C1 segment of cervical spinal cord (tissue), 14 donors: ENCODE measurements at regions not wholly inside any gene's neighbourhood (a gene's known extent, or its start where the extent isn't known, plus 50 kb on each side); places are given as distances from the start of the nearest gene placed in this dataset.

Experiments used
- DNase-seq, 14 donors: peaks; one replicate each; lab custom pipeline; 2025; lab: John Stamatoyannopoulos, UW

DNA sequence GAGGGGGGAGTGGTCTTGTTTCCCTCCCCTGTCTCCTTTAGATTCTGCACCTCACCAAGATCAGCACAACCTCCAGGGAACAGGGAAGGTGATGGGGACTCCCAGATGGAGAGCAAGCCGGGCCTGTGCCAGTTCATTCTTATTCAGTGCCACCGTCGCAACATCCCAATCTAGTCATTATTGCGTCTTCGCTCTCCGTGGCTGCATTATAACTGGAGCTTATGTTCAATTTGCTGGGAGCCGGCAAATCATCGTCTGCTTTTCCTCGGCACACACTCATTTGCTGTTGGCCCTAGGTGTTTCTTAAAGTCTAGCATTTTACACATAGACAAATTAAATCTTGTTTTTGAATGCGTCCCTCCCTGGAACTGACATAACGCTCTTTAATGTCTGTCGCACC lies 1269.7 kb downstream of the BRD1 start:
- no peak for DNase-seq

DNA sequence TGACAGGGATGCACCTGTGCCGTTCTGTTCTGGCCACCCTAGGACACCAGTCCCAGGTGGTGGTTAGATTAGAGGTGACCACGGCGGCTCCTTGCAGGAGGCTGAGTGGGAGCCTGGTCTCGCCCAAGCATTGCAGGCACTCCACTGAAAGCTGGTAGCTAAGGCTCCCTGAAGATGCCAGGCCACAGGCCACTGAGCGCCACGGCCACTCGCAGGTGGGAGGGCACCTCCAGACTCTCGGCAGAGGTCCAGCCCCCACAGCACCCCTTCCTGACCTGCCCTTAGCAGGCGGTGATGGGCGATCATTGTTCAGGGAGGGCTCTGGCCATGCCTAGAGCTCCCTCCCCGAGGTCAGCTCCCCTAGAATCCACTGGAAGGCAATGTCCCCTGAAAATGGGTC lies 1270.2 kb downstream of the BRD1 start:
- no peak for DNase-seq

DNA sequence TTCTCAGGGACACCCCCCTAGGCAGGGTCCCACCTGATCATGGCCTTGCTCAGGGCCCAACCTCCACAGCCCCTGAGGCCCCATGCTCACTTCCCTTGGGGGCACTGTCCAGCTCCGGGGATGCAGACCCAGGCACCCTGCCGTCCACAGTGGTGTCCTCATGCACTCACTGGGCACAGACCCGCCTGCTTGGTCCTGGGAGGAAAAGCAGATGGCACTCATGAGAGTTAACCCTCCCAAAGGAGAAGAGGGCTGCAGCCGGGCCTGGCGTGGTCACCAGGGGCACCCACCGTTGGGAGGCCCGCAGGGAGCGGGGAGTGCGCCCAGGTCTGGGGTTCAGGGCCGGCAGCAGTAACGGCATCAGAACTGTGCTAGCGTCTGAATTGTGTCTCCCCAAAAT lies 1270.9 kb downstream of the BRD1 start:
- no peak for DNase-seq

DNA sequence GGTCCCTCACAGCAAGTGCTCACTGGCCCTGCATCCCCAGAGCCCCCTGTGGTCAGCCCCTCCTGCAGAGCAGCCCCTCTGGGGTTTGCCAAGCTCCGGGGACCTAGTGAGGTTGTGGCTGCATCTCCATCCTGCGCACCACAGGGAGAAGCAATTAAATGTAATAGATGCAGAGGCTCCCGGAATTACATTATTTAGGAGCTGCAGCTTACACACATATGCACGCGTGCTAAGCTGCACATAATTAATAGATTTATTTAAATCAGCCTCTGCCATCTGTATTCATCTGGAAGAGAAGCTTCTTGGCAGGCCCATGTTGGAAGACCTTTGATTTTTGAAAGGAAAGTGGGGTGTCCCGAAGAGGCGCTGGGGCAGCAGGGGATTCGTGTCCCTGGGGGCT lies 1271.5 kb downstream of the BRD1 start:
- no peak for DNase-seq

DNA sequence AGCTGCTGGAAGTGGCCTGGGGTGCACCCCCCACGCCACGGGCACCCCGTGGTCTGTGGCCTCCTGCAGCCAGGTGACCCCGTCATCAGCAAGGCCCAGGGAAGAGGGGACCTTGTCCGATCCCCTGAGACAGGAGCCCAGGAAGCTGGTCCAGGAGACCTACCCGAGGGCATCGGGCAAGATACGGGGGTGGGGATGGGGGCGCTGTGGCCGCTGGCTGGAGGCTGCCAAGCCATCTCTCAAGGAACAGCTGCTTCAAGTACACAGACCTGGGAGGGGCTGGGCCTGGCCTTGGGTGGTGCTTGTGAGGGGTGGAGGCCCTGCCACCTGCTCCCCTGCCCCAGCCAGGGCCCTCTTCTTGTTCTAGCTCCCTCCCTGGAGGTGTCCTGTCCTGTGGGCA lies 1272.1 kb downstream of the BRD1 start:
- no peak for DNase-seq

DNA sequence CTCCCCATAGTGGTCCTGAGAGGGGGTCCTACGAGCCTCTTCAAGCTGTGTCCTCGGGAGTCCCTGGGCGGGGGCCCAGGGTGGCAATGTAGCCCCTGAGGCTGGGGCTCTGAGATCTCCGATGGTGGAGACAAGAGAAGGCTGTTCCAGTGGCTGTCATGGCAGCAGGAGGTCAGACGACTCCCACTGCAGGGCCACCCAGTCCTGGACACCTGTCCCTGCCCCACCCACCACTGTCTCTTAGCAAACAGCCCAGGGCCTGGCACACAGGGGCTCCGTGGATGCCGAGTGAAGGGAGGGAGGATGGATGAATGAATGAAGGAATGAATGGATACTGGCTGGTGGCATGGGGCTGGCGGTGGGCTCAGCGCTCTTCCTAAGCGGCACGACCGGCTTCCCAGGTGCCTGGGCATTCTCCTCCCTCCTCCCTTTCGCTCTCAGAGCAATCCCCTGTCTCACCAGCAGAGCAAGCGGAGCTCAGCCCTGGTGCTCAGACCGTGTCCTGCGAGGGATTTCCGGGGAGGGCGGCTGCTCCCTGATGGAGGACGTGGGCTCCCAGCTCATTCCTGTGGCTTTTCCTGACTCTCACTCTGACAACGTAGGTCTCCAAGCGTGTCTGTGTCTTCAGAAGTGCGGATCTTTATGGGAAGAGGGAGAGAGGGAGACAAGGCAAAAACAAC lies 1272.6 kb downstream of the BRD1 start:
- peak in 1 of 14 donors; percentile 15 for DNase-seq

DNA sequence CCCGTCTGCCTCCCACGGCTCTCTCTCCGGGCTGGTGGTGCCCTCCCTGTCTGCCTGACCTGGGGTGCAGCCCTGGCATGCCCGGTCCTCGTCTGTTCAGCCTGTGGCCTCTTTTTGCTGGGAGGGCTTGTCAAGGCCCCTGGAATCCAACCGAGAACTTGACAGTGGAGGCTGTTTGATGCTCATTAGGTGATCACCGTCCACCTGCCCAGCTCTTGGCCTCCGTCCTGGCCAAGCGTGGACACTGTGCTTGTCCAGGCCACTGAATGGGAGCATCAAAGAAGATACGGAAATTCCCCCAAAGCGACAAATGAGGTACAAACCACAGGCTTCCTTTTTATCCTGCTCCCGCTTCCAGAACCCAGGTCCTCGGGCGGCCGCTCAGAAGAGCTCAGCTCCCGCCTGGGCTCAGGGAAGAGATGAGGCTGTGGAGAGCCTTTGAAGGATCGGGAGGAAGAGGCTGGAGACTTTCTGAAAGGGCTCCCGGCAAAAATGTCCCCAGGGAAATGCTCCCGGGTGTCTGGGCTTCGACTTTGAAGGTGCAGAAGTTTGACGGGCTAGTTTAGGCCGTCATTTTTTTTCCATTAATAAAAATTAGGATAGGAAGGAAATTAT lies 1273.9 kb downstream of the BRD1 start:
- DNase-seq: peak in 1 of 14 donors; percentile 67

DNA sequence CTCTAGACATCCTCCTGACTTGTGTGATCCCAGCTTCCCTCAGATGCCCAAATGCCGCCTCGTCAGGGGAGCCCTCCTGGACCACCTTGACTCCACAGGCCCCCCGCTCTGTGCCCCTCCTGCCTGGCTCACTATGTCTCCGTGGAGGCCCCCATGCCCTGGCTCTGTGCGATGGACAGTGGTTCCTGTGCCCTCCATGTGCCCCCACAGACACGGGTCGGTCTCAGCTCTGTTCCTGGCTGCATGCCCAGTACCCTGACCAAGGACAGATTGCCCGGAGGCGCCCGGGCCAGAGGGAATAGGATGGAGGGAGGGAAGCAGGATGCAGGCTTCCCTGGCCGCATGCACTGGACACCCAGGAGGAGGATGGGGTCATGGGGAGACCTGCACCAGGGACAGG lies 1274.6 kb downstream of the BRD1 start:
- no peak for DNase-seq

DNA sequence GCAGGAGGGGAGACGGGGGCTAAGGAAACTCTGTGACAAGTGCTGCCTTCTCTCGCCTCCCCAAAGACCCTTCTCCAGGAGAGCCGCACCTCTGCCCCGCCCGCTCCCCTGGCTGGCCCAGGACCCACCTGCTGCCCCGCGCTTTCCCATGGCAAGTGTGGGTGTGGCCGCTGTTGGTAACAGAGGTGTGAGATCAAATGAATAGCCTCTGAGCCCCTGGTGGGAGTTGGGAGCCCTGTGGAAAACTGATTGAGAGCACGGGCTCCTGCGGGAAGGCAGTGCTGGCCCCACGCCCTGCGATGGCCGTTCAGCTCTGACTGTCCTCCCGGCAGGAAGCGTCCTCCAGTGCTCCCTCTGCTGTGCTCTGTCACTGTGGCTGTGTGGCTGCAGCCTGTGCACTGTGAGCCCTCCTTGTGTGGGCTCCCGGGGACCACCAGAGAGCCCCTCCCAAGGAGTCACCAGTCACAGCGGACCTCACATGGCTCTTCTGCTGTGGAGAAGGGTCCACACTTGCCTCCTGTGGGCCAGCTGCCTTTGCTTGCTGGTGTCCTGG lies 1275.9 kb downstream of the BRD1 start:
- DNase-seq: no peak

DNA sequence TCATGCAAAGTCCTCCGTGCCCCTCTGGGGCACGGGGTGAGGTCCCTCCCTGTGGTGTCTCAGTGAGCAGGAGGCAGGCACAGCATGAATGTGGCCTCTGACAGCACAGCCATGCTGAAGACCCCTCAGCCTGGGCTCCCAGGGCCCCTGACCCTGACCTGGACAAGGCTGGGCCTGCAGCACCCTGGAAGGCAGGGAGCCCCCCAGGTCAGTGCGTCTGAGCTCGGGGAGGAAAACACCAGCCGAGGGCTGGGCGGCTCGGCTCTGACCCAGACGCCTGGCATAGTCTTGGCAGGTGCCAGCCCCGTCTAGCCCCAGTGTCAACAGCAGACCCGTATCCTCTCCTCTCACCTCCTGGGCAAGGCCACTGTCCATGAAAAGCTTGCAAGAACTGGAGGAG lies 1276.6 kb downstream of the BRD1 start:
- no peak for DNase-seq

DNA sequence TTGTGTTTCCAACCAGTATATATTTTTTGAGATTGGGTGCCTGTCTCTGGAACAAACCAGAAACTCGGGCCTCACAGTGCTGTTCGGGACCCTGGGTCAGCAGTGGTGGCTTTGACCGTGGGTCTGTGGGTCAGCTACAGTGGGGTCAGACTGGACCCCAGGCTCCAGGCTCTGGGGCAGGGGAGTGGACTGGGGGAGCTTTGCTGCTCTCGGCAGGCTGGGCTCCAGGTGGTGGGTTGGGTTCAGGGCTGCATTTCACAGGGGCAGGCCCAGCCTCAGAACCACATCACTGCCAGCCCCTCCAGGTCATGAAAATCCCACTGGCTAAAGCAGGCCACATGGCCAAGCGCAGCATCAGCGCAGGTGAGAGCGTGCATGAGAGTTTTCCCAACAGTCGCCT lies 1279.3 kb downstream of the BRD1 start:
- DNase-seq: no peak

DNA sequence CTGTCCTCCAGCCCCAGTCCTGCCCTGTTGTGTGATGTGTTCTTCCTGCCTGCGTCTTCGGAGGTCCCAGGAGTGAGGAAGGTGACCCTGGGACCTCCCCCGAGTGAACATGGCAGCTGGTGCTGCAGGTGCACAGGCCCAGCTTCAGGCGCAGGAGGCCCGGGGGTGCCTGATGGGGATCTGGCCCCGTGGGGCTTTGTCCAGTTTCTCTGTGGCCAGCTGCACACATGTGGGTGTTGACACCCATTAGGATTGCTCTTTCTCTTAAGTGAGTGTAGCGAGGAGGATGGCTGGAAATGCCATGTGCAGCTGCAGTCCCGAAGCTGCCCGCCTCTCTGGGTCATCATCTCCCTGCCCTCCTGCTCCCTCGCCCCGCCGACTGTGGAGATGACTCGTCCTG lies 1279.7 kb downstream of the BRD1 start:
- DNase-seq: no peak

DNA sequence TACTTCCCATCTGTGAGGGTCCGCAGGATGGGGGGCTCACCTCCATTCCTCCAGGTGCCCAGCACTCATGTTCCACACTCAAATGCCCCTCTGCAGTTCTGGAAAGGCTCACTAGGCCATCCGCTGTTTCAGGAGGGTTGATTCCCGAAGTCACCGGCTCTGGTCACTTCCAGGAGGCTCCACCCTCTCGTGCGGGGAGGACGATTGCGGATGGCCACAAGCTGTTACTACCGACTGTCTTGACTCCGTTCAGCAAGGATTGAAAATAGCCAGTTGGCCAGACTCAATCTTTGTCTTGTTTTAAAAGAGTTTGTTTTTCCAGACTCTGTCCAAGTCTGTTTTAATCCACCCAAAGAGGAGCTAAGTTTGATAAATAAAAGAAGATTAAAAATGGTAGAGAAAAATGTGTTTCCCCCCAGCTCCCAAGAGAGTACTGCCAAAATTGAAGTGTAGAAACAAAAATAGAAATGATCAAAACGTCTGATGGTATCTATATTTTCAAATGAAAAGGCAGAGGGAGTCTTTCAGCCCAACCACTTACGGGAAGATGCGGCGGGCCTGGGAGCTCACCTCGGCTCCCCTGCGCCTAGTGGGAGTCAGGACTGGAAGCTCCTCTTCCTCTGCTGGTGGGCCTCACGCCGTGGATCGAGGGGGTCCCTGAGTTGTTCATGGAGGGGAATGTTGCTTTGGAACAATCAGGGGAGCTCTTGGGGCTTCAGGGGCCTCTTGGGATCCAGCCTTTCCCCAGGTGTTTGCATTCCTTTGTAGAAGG lies 1280.8 kb downstream of the BRD1 start:
- peak in 1 of 14 donors; percentile 29 for DNase-seq

DNA sequence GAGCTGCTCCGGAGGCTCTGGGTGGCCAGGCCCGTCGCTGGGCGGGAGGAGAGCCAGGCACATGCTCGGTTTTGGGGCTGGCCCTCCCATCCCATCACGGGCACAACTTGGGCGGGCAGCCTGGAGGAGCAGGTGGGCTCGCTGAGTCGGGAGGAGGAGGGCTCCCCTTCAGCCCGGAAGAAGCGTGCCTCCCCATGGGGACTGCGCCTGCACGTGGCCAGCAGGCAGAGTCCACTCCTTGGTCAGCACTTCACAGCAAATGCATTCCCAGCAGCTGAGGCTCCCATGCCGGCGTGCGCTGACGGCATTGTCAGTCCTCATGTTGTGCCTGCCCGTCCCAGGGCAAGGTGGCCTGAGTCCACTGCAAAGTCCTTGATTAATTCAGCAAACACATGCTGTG lies 1281.7 kb downstream of the BRD1 start:
- no peak for DNase-seq

DNA sequence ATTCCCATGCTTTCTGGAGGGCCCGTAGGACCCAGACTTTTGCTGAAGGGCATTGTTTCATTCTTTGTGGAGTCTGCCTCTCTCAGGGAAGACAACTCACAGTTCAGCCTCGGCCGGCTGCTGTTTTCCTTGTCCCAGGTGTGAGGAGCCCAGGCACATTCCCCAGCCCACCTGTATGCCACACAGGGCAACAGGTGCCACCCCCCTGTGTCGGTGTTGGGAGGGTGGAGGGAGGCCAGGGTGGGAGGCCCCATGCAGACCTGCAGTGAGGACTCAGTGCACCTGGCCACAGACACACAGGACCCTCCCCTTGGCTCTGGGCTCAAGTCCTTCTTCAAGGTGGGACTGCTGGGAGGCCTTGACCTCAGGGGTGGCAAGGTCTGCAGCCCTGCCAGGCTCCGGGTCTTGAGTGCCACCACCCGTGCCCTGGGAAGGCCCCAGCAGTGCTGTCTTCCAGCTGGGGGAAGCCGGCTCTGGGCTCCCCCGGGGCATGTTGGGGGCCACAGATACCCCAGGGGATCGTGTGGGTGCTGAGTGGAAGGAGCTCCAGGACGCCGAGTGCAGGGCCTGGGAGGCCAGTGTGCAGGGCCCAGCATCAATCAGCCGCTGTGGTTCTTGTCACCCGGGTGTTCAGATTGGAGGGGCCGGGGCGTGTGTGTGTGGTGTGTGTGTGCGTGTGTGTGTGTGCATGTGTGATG lies 1286.1 kb downstream of the BRD1 start:
- no peak for DNase-seq

DNA sequence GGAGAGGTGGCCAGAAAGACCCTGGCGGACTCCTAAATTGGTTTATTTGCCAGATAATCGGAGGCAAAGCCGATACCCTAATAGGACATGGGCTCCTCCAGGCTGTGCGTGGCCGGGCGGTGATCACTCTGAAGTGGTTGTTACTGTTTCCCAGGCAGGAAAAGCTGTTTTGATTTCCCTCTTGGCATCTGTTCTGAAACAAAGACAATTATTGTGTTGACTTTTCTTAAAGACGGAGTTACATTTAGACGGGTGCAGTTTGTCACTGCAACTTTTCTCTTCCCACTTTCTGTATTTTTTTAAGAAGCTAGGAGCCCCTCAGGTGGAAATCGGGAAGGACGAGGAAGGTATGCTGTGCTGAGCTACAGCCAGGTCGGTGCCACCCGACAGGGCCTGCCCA lies 1288.4 kb downstream of the BRD1 start:
- peak in 1 of 14 donors; percentile 3 for DNase-seq

DNA sequence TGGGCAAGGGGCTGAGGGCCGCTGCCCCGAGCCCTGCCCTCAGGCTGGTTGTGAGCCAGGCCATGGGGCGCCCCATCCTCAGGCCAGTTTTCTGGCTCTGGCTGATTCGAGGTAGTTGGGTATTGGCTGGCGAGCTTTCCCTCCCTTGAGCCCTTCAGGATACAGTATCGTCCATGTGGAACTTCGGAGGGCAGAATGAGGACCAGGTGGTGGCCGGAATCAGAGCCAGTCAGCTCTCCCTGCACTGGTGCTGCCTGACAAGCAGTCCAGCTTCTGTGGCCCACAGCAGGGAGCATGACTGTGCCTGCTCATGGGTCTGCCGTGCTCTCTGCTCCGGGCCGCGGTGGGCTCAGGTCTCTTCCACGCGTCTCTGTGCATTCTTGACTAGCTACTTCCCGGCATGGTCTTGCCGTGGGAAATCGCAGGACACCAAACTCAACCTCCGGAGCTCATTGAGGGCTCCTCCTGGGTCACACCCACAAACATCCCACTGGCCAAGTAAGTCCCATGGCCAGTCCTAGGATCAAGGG lies 1289.3 kb downstream of the BRD1 start:
- DNase-seq: peak in 3 of 14 donors; percentile 2 to 85 (median 7)

DNA sequence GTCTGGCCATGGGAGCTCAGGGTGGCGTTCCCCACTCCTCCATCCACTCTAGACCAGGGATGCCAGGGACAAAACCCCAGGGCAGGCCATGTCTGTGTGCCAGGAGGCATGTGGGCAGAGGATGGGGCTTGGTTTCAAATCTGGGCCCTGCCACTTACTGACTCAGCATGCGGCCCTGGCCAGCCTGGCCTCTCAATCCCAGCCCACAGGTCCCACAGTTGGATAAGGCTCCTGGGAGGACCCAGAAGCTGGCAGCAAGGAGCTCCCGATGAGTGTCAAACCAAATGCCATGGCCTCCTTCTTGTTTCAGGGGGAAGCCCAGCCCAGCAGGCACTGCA lies 1290.4 kb downstream of the BRD1 start:
- peak in 5 of 14 donors; percentile 62 to 96 (median 74) for DNase-seq

DNA sequence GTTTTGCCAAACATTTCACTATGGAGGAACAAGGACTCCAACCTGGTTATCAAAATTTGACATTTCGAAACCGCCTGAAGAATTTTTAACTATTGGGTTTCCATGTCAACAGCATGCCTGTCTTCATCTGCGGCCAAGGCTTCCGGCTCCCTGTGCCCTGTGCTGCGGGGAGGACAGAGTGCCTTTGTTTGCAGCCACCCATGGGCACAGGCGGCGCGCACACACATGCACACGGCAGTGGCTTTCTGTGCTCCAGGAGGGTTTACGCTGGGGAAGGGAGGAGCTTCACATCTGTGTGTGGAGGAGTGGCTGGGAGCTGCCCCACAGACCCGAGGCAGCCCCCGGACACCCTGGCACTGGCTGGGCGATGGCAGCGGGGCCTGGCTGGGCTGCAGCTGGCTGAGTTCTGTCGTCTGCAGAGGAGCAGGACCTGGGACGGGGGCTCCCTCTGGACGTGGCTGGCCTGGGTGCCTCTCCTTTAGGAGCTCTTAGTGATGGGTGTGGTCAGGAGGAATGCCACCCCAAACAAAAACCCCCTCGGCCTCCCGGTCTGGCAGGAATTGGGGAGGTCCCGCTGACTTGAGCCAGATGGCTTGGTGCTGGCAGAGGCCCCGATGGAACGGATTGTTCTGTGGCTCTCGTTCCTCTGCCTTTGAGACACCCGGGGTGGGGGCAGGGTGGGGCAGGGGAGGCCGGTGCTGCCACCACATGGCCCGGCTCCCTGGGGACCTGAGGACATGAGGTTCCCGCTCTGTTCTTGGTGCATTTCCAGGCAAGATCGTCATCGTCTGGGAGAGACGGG lies 1290.9 kb downstream of the BRD1 start:
- peak in 13 of 14 donors; percentile 18 to 96 (median 75) for DNase-seq

DNA sequence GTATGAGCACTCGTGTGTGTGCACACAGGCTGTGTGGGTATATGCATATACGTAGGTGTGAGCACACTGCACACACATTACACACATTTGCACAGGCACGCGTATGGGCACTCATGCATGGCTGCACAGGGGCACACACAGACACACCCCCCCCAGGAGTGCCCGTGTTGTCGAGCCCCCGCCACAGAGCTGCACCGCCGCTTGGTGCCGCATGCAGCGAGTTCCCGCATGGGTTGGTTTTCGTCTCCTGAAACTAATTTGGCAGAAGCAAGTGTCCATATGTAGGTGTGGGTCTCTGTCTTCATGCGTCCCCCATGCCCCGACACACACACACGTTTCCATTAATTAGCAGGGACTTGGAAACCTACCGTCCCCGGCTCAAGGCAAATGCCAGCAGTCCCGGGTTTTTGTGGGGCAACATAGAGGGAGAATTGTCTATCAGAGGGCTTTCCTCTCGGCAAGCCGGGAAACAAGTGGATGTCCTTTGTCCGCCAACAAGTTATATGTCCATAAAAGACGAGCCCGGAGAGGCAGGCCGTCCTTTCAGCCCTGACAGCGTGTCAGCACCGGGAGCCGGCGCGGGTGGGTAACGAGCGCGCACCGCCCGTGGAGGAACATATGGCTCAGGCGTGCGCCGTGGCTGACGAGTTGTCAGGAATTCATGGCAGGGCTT lies 1291.7 kb downstream of the BRD1 start:
- peak in 8 of 14 donors; percentile 36 to 75 (median 56) for DNase-seq
